Endothelial cell of umbilical vein (primary cell): ENCODE measurements at regions not wholly inside any gene's neighbourhood (a gene's known extent, or its start where the extent isn't known, plus 50 kb on each side); places are given as distances from the start of the nearest gene placed in this dataset.

Experiments used
- BruUV-seq: library from RNA; stranded (reverse); fragments of 400-500 nt; replicated peaks from 2 replicates; lab custom pipeline; 2021; lab: Mats Ljungman, UMichigan
- CTCF ChIA-PET: fragments of 300-600, 350-600 bp; sonication (Branson Sonifier 250); formaldehyde crosslinking; loops from one replicate; lab custom pipeline; 2021; ENCODE audit warnings: antibody characterized with exemption, inconsistent platforms; lab: Charles Lee
- POLR2A ChIA-PET: fragments of 300-600, 350-600 bp; sonication (Branson Sonifier 250); formaldehyde crosslinking; loops from one replicate; lab custom pipeline; 2021; ENCODE audit warnings: antibody characterized with exemption, inconsistent platforms; lab: Charles Lee
- DNase-seq: peaks from one replicate; pipeline ENCODE4 v3.0.0-alpha.2; 2011; ENCODE audit warnings: low read depth, low spot score
- FAIRE-seq: peaks from 2 replicates; lab custom pipeline; 2011; peaks lifted over from hg19 to GRCh38; lab: Jason Lieb, UNC
- H2AFZ ChIP-seq: 2 replicates; pipeline ENCODE4 v1.6.0; 2012; ENCODE audit warnings: low read depth, low read length, control low read depth, inconsistent platforms
- H3K27ac ChIP-seq: 2 replicates; pipeline ENCODE4 v1.5.1; 2011; ENCODE audit warnings: low read depth, mild to moderate bottlenecking, control low read depth, low read length, moderate library complexity; ENCODE audit not compliant: insufficient read depth
- H3K27me3 ChIP-seq, 2 experiments: 2 replicates each; pipeline versions ENCODE4 v1.6.0 to v1.6.1; 2011; ENCODE audit warnings: low read length in 2 of 2, mixed read lengths in 1 of 2; ENCODE audit not compliant: control insufficient read depth in 2 of 2, insufficient read depth in 2 of 2
- H3K36me3 ChIP-seq, 2 experiments: 2 replicates in 1 of 2; 3 replicates in 1 of 2; pipeline ENCODE4 v1.5.1; 2011; ENCODE audit warnings: low read length in 2 of 2, mild to moderate bottlenecking in 1 of 2, moderate library complexity in 1 of 2; ENCODE audit not compliant: control insufficient read depth in 2 of 2, insufficient read depth in 2 of 2; ENCODE audit errors: extremely low read depth in 1 of 2
- H3K4me1 ChIP-seq: 3 replicates; pipeline ENCODE4 v1.5.1; 2011; ENCODE audit warnings: mild to moderate bottlenecking, low read length; ENCODE audit not compliant: control insufficient read depth, insufficient read depth; ENCODE audit errors: extremely low read depth
- H3K4me2 ChIP-seq: 2 replicates; pipeline ENCODE4 v1.6.1; 2011; ENCODE audit warnings: low read length, control low read depth, mixed read lengths; ENCODE audit not compliant: insufficient read depth
- H3K4me3 ChIP-seq, 3 experiments: fragments of 200-600 bp in 1 of 3; sonication (generic), shearing (Covaris generic) in 1 of 3; replicated peaks in 1 of 3; 2 replicates each; pipeline ENCODE4 v1.5.1; 2011 to 2016; ENCODE audit warnings: control low read depth in 3 of 3, low read length in 3 of 3, mild to moderate bottlenecking in 2 of 3, inconsistent platforms in 1 of 3, low read depth in 1 of 3, moderate library complexity in 1 of 3; ENCODE audit not compliant: insufficient read depth in 1 of 3
- H3K79me2 ChIP-seq: 2 replicates; pipeline ENCODE4 v1.6.0; 2012; ENCODE audit warnings: low read length, inconsistent platforms; ENCODE audit not compliant: control insufficient read depth, insufficient read depth
- H3K9ac ChIP-seq: replicated peaks from 2 replicates; pipeline ENCODE3; 2011; ENCODE audit warnings: low read length, control low read depth; ENCODE audit not compliant: insufficient read depth; ENCODE audit errors: extremely low read depth
- H3K9me1 ChIP-seq: replicated peaks from 3 replicates; pipeline ENCODE4 v1.6.0; 2011; ENCODE audit warnings: mild to moderate bottlenecking, low read length; ENCODE audit not compliant: control insufficient read depth, insufficient read depth; ENCODE audit errors: extremely low read depth
- H3K9me3 ChIP-seq: replicated peaks from 2 replicates; pipeline ENCODE4 v1.5.1; 2012; ENCODE audit warnings: low read length, inconsistent platforms; ENCODE audit not compliant: control insufficient read depth, insufficient read depth
- H4K20me1 ChIP-seq: replicated peaks from 2 replicates; pipeline ENCODE3; 2011; ENCODE audit warnings: mild to moderate bottlenecking, low read length; ENCODE audit not compliant: control insufficient read depth, insufficient read depth; ENCODE audit errors: extremely low read depth
- CTCF ChIP-seq, 2 donors: IDR thresholded peaks; 1 replicate in 1 of 2; 2 replicates in 1 of 2; pipeline ENCODE4 v1.5.1; 2011; ENCODE audit warnings: low read length in 2 of 2, mild to moderate bottlenecking in 2 of 2, moderate library complexity in 2 of 2, control low read depth in 1 of 2, inconsistent platforms in 1 of 2, low read depth in 1 of 2; ENCODE audit not compliant: insufficient read depth in 1 of 2; ENCODE audit errors: extremely low read depth in 1 of 2
- EZH2 ChIP-seq: IDR thresholded peaks from 2 replicates; pipeline ENCODE4 v1.6.1; 2012; ENCODE audit warnings: borderline replicate concordance, low read depth, mild to moderate bottlenecking, moderate library complexity, low read length, inconsistent platforms; ENCODE audit not compliant: severe bottlenecking
- FOS ChIP-seq: IDR thresholded peaks from 2 replicates; pipeline ENCODE4 v1.6.1; 2011; ENCODE audit warnings: mild to moderate bottlenecking, low read length, moderate library complexity, borderline replicate concordance; ENCODE audit not compliant: insufficient read depth
- GATA2 ChIP-seq: IDR thresholded peaks from 2 replicates; pipeline ENCODE4 v1.7.0; 2011; ENCODE audit warnings: low read depth, mild to moderate bottlenecking, moderate library complexity, mixed read lengths, low read length; ENCODE audit not compliant: insufficient read length, insufficient read depth
- JUN ChIP-seq: IDR thresholded peaks from 2 replicates; pipeline ENCODE4 v1.6.1; 2011; ENCODE audit warnings: borderline replicate concordance, low read depth; ENCODE audit not compliant: insufficient read length, insufficient read depth
- MAX ChIP-seq: IDR thresholded peaks from 2 replicates; pipeline ENCODE4 v1.6.1; 2011; ENCODE audit not compliant: insufficient read depth, insufficient read length
- MYC ChIP-seq: IDR thresholded peaks from one replicate; pipeline ENCODE4 v1.6.1; 2011; ENCODE audit warnings: mild to moderate bottlenecking, low read depth, low read length
- POLR2A ChIP-seq: IDR thresholded peaks from 2 replicates; pipeline ENCODE4 v1.6.1; 2012; ENCODE audit warnings: low read depth, mild to moderate bottlenecking, control low read depth, low read length
- POLR2AphosphoS5 ChIP-seq: IDR thresholded peaks from 2 replicates; pipeline ENCODE4 v1.6.1; 2012; ENCODE audit warnings: low read depth, mild to moderate bottlenecking, control low read depth, low read length, moderate library complexity; ENCODE audit not compliant: insufficient read depth
- dilution Hi-C: fragments of 300-500 bp; cut with MboI; formaldehyde crosslinking; loops from one replicate; pipeline ENCODE4 v1.15.0; 2019; ENCODE audit warnings: low sequenced_read_pairs; ENCODE audit not compliant: extremely low pct_ligation_motif_present
- intact Hi-C: fragments of 100-400 bp; cut with micrococcal nuclease; formaldehyde crosslinking; loops from one replicate; pipeline ENCODE4 v1.10.0; 2022

- DNase-seq = no peak
- intact Hi-C loops = no loop called here
- Histone ChIP-seq H3K79me2 (no peaks in the 10 kb centered on the region), H3K9ac (no peak overlapping the region), H3K4me1 (no peaks in the 10 kb centered on the region), H2AFZ (no peak overlapping the region), H3K27me3 (no peaks in the 10 kb centered on the region), H3K9me1 (no peaks in the 10 kb centered on the region), H3K36me3 (no peaks in the 10 kb centered on the region), H4K20me1 (no peaks in the 10 kb centered on the region), H3K4me3 (no peak overlapping the region), H3K27ac (no peak overlapping the region), H3K9me3 (no peaks in the 10 kb centered on the region), H3K4me2 (no peak overlapping the region)
- CTCF ChIA-PET = no interaction called here
- dilution Hi-C loops = no loop called here
- no peak for TF ChIP-seq POLR2A
- TF ChIP-seq CTCF (IDR thresholded peaks at IDR 0.05; ENCODE audit: extremely low read depth in 1 of 2, insufficient read depth in 1 of 2, low read depth in 1 of 2, low read length in 2 of 2) = no peak
- no peak for TF ChIP-seq MYC
- no peak for TF ChIP-seq MAX
- no peak for TF ChIP-seq POLR2AphosphoS5
- TF ChIP-seq FOS = no peak
- no peak for TF ChIP-seq EZH2
- TF ChIP-seq JUN = no peak
- no peak for TF ChIP-seq GATA2
- no peak for FAIRE-seq
- no TSS peak for BruUV-seq
- POLR2A ChIA-PET = no interaction called here
Observed at GRCh38 chr13:84843368-84843767, 955.9 kb downstream of the SLITRK6 start.
